GM18907 (cell line): ENCODE measurements at regions not wholly inside any gene's neighbourhood (a gene's known extent, or its start where the extent isn't known, plus 50 kb on each side); places are given as distances from the start of the nearest gene placed in this dataset.
A peak's percentile ranks its signal among the peaks of the same experiment; 100 is the strongest.
"Not testable (repeated sequence)": the region's sequence is repeated elsewhere in the genome, so short reads cannot be mapped to it uniquely, and the experiment has no call there.

Source experiments
- ATAC-seq: cut with Tn5 transposase; IDR thresholded peaks from one replicate; pipeline ENCODE4 v1.9.1; 2021; ENCODE audit warnings: mild to moderate bottlenecking, moderate library complexity; ENCODE audit not compliant: unreplicated experiment

DNA sequence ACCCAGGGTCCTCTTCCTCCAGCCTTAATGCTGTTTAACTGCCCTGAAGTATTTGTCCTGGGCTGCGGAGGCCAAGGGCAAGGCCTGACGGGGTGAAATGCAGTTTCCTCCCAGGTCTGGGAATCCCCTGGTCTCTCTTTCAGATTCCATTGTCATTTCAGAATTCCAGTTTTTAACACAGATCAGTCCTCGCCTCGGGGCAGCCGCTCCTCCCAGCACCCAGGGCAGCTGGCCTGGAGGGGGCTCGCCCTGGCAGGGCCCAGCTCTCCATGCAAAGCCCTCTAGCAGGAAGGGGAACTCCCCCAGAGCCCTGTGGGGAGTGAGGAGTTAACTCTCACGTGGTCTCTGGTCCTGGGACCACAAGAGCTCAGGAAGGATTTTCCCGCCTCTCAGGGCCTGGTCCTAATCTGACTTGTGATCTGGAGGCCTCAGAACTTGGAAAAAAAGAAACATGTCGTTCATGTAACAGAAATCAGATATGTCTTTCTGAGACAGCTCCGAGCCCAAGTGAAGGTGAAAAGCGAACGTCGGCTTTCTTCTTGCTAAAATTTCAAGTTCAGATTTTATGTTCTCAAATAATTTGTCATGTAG, 265.6 kb upstream of the SFSWAP start:
- peak; percentile 59 for ATAC-seq

DNA sequence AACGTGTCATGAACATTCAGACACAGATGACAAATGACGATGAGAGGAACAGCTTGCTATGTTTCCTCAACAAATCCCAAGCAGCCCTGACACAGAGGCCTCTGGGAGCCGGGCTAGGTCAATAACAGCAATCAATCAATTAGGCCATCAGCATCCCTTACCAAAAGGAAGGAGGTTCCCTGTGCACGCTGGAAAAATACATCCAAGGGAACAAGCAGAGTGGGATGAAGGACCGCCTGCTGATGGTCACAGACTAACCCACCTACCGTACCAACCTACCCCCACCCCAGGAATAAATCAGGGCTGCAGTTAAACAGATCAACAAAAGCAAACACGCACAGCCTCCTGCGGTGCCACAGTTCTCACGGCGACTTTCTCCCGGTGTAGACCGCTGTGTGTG, 265.1 kb upstream of the SFSWAP start:
- no peak for ATAC-seq

DNA sequence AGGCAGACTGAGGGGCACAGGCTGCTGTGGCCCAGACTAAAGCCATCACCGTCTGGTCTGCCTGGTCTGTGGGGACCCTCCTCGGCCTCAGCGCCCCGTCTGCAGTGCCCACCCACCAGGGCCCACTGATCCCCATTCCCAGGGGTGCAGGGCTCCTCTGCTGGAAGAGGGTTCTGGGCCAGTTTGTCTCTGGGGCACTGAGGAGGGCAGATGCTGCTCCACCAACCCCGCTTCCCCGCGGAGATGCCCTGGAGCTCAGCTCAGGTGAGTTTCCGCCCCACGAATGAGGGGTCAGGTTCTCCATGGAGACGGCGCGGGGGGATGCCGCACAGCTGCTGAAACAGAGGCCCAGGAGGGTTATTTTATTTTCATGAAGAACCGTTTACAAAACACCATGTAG, 263.3 kb upstream of the SFSWAP start:
- ATAC-seq = not testable (repeated sequence)

DNA sequence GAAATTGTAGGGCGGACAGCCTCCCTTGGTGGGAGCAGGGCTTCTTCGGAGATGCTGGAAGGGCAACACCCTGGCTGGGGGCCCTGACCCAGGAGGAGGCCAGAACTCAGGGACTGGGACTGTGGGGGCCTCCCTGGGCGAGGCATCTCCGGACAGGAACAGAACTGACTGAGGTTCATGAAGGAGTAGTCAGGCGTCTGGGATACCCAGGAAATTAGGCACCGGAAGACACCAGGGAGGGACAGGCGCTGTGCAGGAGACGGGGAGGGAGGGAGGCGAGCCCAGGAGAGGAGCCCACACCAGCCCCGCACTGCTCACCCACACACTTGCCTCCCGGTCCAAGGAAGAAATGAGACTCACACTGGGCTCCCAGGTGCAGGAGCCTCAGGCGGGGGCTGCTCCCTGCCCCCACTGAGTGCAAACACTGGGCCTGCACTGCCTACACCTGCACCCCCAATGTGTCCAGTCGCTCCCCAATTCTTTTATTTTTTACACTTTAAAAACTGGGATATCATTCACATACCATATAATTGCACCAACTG, 262.6 kb upstream of the SFSWAP start:
- no peak for ATAC-seq

DNA sequence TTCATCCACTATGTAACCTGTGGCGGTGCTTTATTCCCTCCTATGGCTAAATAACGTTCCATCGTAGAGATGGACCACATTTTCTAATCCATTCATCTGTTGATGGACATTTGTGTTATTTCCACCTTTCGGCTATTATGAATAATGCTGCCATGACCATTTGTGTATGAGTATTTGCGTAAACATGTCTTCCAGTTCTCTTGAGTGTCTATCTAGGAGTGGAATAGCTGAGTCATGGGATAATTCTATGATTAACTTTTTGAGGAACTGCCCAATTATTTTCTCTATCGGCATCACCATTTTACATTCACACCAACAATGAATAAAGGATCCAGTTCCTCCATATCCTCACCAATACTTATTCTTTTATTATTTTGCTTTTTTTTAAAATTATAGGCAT, 261.9 kb upstream of the SFSWAP start:
- no peak for ATAC-seq

DNA sequence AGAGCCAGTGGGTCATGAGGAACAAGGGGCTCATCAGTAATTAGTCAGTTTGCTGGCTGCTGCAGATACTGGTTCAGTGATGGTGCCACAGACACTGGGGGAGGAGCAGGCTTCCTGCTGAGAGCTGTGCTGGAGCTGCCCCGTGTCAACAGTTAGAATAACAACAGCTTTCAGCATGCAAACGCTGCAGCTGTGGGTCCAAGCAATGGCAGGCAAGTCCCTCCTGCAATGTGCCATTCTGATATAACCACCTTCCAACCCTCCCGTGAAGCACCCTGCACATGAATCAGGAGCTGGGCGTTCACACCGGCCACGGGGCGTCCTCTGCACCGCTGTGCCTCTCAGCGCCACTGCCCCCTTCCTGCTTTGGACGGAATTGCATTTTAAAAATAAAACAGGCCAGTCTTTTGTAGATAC, 258.4 kb upstream of the SFSWAP start:
- ATAC-seq = no peak

DNA sequence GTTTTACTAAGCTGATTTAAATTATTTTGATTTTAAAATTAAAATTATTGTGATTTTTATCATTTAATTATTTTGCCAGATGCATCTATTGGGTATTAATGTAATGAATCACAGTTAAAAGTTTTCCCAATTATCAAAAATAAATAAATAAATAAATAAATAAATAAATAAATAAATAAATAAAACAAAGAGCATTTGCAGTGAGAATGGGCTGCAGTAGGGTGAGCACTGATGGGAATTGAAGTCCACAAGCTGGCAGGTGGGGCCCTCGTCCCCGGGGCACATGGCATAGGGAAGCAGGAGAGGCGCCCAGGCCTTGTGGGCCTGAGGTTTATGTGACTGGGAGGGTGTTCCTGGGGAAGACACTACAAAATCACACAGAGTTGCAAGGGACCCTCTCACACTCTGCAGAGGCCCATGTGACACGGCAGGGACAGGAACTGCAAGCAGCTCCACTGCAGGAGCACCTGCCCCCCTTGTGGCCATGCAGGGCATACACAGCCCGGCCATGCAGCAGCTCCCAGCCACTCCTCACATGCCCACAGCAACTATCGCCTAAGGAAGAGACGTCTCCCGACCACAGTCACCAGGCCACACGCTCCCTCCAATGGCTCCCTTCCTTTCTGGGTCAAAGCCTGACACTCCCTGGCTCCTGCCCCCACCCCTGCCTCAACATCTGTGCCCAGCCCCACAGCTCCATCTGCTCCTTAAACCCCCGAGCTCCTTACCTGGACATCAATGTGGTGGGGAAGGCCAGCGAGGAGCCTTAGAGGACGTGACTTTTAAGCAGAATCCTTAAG, 256.3 kb upstream of the SFSWAP start:
- ATAC-seq = peak; percentile 87

DNA sequence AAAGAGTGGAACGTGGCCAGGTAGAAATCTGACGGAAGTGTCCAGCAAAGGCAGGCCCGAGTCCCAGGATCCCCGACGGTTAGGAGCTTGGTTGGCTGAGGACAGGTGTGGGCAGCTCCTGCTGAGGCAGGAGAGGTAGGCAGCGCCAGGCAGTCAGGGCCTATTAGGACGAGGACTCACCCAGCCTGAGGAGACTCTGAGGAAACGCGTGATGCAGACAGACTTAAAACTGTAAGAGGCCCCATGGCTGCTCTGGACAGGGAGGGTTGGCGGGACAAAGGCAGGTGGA, 255.7 kb upstream of the SFSWAP start:
- ATAC-seq = no peak

DNA sequence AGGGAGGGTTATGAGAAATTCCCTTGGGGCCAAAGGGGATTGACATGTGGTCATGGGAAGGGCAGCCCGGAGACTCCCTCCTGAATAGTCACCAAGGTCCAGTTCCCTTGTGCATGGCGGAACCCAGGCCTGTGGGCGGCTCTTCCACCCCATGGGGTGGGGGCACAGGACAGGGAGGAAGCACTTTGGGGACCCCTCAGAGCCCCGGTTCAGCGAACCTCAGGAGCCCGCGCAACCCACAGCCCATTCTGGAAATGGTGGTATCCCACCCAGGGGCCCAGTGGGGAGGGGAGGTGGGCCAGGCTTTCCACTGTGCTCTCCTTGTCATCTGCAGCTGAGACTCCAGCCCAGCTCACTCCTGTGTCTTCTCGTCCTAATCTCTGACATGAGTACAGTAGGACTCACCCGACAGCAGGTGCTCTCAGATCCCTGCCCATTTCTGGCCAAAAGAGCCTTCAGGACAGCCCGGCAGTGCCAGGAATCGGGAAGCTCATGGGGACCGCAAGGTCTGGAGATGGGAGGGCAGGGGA, 255.2 kb upstream of the SFSWAP start:
- ATAC-seq = no peak

DNA sequence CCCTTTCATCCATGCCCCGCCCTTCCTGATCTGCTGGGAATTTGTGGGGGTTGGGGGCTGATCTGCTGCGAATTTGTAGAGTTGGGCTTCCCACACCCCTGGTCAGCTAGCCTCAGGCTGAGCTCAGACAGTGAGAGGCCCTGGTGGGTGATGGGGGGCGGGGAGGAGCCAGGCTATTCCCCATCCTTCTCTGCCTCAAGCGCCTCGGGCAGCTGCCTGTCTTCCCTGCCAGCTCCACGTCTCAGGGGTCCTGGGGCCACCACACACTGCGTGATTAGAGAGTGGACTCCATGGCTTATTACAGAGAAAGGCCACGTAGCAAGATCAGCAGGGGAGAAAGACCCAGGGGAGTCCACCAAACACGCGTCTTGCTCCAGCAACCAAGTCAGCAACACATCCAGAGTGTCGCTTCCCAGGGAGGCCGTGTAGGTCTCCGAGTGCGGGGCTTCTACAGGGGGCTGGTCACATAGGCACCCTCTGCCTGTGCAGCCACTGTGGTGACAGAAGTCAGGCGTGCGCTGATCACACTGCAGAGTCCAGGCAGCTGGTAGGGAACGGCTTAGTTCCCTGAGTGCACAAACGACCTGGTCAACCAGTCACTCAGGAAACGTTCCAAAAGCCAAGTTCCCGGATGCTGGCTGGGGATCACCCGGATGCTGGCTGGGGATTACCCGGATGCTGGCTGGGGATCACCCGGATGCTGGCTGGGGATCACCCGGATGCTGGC, 254.4 kb upstream of the SFSWAP start:
- no peak for ATAC-seq

DNA sequence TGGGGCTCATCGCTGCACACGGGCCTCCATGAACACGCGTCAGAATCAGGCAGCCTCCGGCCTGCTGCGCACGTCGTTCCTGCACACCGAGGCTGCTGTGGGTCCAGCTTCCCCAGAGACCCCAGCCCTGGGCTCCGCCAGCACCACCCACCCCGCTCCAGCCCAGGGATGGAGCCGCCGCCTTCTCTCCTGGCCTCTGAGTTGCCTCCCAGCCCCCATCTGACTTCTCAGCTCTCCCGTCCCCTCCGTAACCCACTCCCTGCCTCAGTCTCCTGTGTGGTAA, 253.9 kb upstream of the SFSWAP start:
- no peak for ATAC-seq

DNA sequence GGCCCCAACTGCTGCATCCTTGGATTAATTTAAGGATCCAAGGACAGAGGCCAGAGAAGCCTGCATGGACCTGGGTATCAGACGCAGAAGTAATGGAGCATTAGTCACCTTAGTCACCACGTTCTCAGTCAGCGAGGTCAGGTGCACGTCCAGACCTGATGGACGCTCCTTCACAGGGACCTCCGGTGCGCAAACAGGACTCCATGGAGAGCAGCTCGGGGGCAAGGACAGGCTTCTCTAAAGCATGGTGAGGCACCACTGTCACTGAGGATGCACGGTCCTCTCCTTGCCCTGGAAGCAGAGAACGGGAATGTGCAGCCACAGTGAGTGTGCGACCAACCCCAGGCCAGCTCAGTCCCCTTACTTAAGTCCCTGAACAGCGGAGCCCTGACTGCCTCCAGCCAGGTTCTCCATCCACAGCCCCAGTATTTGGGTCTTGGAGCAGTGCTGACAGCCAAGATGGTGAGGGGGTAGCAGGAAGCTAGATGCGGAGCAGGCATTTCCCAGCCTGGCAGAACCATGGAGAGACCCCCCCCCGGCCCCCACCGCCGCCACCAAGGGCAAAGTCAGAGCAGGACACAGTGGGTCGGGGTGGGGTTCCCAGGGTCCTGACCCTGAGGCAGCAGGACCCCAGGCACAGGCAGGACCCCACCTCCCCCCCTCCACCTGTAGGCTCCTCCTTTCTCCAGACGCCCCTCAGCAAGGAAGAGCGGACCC, 253.4 kb upstream of the SFSWAP start:
- no peak for ATAC-seq

DNA sequence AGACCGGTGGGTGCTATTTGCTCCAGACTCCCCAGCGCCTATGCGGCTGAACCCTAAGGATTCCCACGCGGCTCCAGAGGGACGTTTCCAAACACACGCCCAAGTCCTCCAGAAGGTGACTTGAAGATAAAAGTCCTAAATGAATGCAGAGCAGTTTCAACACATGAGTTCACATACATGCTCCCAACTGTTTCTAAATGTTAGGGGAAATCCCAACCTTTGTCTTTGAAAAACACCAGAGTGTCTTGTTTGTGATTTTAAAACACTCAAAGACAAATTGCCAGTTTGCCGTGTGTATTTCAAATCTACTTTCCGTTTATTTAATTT, 252.9 kb upstream of the SFSWAP start:
- no peak for ATAC-seq

DNA sequence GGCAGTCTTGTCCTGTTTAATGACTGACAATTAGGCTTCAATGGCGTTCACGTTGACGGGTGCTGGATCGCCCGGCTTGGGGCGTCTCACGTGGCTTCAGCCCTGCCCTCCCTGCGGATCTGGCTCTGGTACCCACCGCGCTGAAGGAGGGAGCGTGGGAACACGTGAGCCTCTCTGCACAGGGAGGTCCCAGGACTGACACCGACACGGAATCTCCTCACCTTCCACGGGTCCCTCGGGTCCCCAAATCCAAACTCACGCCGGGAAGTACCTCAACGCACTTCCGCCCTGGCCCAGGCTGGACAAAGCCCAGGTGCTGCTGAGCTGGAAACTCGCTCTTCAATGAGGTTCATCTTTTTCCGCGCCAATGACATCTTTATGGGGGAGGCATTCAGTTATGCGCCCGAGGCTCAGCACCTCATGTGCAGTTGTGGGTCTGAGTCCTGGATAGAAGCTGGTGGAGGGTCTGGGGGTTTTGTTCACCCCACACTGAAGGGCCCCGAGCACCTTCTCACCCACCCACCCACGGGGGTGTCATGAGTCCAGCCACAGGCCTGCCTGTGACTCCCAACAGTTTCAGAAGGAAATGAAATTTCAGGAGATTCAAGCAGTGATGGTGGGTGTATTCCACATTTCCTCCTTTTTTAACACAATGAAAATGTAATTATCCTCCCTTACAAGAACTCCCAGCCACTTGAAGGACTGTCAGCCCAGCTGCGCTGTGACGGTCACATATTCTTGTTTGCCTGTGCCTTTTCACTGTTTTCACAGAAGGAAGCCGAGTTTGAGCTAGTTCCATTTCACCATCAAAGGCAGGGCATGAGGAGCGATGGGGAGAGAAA, 251.7 kb upstream of the SFSWAP start:
- ATAC-seq = no peak

DNA sequence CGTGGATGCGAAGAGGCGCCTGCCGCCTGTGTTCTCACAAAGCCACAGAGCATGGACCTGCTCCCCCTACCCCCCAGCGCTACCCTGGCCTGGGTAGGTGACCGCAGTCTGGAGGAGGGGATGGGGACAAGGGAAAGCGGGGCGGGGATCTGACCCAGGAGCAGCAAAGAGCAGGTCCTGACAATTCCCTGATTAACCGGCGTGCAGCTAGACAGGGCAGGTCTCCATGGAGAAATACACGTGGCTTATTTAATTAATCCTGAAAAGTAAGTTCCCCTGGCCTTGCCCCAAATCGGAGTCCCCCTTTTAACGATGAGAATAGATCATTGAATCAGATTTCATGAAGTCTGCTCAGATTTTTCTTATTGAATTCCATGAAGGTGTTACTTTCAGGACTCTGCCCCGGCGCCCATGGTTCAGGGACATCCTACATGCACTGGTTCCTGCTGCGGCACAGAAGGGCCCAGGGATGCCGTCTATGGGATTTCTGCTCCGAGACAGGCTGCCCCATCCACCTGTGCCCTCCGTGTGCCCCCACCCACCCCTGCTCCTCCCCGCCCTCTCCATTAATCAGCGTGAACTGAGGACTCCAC, 251.0 kb upstream of the SFSWAP start:
- no peak for ATAC-seq

DNA sequence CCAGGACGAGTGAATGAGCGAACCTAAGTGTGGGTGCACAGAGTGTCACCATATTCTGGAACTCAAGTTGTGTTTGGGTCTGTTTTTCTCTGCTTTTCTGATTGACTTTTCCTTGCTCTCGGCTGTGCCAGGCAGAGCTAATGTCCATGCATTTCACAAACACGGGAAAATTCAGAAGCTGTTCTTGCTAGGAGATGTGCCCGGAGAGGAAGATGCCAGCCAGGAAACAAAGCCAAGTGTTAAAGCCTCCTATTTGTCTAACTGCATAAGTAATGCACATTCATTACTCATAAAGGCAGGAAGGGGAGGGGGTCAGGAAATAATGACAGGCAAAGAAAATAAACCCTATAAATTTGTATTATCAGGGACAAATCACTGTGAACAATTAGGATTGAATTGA, 250.4 kb upstream of the SFSWAP start:
- ATAC-seq = no peak

DNA sequence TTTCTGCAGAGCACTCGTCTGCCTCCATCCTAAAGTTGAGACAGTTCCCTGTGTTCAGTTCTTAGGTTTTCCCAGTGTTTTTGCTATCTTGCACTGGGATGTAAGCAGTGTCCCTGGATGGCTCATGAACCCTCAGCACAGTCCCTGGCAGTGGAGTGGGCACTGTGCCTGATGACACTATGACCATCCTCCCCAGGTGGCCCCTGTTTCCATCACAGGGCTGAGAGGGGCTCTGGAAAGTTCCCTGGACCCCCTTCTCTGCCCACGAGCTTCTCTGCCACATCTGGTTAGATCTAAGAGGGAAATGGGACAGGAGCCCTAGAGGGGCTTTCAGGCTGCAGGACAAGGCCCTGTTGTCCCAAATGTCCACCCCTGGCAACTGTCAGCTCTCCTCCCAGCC, 249.8 kb upstream of the SFSWAP start:
- no peak for ATAC-seq

DNA sequence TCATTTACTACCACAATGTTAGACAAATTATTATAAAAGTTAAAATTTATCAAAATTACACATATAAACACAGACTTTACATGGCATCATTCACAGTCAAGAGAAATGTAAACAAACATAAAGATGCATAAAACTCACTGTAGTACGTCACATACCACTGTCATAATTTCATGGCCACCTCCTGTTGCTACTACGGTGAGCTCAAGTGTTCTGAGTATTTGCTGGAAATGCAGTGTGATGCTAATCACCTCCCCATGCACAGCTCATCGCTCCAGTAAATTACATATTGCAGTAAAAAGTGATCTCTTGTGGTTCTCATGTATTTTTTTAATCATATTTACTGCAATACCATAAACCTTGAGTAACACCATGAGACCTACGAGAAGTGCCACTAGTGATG, 247.7 kb upstream of the SFSWAP start:
- ATAC-seq = no peak

DNA sequence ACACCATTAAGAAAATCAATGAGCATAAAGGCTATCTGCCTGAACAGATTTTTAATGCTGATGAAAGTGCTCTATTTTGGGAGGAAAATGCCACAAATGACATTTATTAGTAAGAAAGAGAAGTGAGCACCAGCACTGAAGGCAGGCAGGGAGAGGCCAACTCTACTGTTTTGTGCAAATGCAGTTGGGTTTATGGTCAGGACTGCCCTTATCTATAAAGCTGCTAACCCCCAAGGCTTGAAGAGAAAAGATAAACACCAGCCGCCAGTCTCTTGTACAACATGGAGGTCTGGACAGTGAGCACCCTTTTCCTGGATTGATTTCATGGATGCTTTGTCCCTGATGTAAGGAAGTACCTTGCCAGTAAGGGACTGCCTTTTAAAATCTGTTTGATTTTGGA, 246.8 kb upstream of the SFSWAP start:
- no peak for ATAC-seq

DNA sequence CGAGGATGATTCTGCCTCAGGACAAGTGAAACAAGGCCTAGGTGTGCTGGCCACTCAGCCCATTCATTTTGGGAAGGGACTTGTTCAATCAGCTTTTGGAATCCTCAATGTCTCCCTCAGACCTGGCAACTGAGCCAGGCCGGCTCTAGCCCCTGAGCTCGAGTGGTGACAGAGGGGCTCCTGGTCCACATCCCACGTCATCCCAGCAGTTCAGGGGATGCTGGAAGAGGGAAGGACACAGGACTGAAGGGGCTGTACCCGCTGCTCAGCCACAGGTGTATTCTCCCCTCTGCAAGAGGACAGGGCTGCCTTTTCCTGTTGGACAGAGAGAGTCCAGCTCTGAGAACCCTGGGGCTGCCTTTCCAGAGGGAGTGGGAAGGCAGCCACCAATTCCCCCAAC, 244.6 kb upstream of the SFSWAP start:
- ATAC-seq = no peak
